ENCODE measurements at regions not wholly inside any gene's neighbourhood (a gene's known extent, or its start where the extent isn't known, plus 50 kb on each side); places are given as distances from the start of the nearest gene placed in this dataset.

GRCh38 chr18:22499421-22499820 is 81.7 kb upstream of the CTAGE1 start (continued):
- TF ChIP-seq ZBTB40 (IDR thresholded peaks at IDR 0.05; ENCODE audit: borderline replicate concordance), result no peak
- no peak for TF ChIP-seq ZNF217 (IDR thresholded peaks at IDR 0.05)
- no peak for TF ChIP-seq EED (IDR thresholded peaks at IDR 0.05; ENCODE audit: low read depth)
- no peak for TF ChIP-seq YY1 (IDR thresholded peaks at IDR 0.05; ENCODE audit: low read depth, low read length)
- TF ChIP-seq BACH1 (IDR thresholded peaks at IDR 0.05; ENCODE audit: borderline replicate concordance), result no peak
- no peak for TF ChIP-seq ZNF592 (IDR thresholded peaks at IDR 0.05)
- TF ChIP-seq ESRRA (IDR thresholded peaks at IDR 0.05; ENCODE audit: low read length), result no peak

Measured in GM12878 (cell line).